LoVo (cell line): ENCODE measurements at regions not wholly inside any gene's neighbourhood (a gene's known extent, or its start where the extent isn't known, plus 50 kb on each side); places are given as distances from the start of the nearest gene placed in this dataset.

Source experiments
- DNase-seq: peaks from one replicate; pipeline ENCODE4 v3.0.0-alpha.2; 2016; ENCODE audit warnings: low spot score

DNA sequence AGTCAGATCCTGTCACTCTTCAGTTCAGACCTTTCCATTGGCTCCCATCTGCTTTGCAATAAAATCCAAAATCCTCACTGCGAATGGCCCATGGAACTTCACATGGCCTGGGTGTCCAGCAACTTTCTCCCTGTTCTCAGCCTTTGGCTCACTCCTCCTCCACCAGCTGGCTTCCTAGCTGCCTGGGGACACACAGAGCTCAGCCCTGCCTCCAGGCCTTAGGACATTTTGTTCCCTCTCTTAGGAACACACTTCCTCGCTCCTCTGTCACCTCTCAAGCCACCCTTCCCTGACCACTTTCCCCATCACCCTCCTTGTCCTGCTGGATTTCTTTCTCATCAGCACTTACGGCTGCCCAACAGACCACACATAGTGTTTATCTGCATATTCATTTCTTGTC, 419.6 kb downstream of the MED13L start:
- no peak for DNase-seq

DNA sequence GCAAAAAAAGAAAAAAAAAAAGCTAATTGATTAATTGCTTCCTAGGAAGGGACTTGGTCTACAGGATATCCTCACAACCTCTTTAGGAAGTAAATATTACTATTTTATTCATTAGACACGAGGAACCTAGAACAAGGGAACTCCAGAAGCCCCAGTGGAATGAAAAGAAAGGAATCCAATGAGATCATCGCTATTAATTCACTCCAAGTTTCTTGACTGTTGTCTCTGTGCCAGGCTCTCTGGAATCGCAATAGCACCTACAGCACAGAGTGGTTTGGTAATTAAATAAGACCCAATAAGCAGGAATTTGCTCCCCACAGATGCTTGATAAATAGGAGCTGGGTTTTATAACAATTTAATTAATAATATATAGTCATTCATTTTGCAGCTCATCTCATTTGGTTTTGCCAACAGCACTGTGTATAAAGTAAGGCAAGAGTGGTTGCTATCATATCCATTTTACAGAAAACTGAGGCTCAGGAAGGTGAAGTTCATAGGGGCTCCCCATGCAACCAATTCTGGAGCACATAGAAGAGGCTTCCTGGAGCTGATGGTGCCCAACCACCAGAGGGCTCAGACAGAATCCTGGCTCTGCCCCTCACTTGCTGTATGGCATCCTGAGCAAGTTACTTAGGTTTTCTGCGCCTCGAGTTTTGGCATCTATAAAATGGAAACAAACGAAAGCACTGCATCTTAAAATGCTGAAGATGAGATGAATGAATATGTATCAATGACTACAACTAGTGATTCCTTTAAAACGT, 420.2 kb downstream of the MED13L start:
- no peak for DNase-seq

DNA sequence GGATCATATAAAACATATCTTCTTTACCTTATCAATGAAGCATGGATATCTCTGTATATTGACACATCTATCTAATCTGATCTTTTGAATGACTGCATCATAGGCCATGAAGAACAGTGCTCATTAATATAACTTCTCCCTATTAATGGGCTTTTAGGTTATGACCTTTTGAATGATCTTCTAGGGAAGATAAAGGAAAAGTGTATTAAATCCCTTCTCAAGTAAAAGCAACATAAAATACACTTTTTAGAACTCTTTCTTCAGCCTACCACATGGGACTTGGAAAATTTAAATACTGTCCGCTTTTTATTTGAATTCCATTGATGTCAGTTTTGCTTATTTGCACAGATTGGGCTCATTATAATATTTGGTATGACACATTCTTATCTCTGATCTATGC, 425.4 kb downstream of the MED13L start:
- DNase-seq, result no peak

- no peak for DNase-seq
These were observed 426.5 kb downstream of the MED13L start for GRCh38 chr12:115850957-115851356.

GRCh38 chr12:115849262-115849943, 428.1 kb downstream of the MED13L start:
- DNase-seq, result no peak

DNA sequence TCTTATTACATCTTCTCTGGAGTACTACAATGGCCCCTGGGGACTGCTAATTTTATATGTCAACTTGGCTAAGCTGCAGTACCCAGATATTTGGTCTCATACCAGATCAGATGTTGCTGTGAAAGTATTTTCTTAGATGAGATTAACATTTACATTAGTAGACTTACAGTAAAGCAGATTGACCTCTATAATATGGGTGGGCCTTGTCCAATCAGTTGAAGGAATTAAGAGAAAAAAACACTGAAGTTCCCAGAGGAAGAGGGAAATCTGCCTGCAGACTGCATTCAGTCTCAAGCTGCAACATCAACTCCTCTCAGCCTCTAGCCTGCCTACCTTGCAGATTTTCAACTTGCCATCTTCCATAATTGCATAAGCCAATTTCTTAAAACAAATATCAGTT, 430.1 kb downstream of the MED13L start:
- no peak for DNase-seq

DNA sequence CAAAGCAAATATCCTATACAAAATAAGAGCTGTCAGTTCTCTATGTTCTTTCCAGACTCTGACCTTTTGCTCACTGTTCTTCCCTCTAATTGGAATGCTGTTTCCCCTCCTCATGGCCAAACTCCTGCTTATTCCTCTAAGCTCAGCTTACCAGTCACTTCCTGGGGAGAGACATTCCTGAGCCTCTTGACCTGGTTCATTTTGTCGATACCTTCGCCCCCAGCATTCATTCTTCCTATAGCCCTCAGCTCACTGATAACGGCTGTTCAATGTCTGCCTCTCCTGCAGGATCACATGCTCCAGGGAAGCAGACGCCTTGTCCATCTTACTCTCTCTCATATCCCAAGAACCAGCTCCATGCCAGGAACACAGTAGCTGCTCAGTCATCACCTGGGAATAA, 431.0 kb downstream of the MED13L start:
- DNase-seq, result no peak

- no peak for DNase-seq
These were observed 437.3 kb downstream of the MED13L start for GRCh38 chr12:115840159-115840558.

DNA sequence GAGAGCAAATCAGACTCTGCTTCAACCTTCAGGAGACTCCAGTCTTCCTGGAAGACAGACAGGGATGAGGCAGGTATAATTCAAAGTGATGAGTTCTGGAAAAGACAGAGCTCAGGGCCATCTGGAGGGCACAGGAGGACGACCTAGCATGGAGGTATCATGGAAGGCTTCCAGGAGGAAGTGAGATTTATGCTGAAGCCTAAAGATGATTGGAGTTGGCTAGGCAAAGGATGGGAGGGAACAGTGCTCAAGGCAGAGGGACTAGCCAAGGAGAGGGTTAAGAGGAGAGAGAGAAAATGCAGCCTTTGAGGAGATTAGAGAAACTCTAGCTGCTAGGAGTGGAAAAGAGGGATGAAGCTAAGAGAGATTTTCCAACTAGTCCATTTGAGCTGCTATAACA, 438.5 kb downstream of the MED13L start:
- no peak for DNase-seq

DNA sequence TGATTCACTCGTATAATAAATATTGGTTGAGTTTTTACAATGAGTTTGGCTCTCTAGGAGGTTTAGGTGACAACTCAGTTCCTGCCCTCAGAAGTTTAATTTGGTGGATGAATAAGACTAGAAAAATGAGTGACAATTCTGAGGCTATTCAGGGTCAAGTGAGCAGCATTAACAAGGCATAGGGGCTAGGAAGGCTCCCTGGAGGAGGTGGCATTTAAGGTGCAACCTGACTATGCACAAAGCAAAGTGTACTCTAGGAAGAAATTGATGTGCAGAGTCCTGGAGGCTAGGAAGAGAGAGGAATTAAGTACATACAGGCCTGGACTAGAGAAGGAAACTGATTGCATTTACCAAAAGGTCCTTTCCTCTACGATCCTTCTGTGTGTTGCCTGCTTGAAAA, 440.3 kb downstream of the MED13L start:
- no peak for DNase-seq

DNA sequence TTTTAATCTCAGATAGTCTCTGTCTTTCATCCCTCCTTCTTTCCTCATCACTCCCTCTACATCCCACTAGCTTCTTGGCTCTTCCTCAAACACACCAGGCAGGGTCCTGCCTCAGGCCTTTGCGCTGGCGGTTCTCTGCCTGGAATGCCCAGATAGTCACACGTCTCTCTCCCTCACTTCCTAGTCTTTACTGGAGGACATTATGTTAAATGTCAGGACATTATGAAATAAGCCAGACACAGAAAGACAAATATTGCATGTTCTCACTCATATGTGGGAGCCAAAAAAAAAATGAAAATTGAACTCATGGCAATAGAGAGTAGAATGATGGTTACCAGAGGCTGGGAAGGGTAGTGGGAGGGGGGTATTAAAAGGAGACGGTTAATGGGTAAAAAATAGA, 442.0 kb downstream of the MED13L start:
- no peak for DNase-seq

- DNase-seq, result no peak
These were observed 443.8 kb downstream of the MED13L start for GRCh38 chr12:115833704-115834103.

- DNase-seq, result no peak
These were observed 446.9 kb downstream of the MED13L start for GRCh38 chr12:115830633-115831032.

DNA sequence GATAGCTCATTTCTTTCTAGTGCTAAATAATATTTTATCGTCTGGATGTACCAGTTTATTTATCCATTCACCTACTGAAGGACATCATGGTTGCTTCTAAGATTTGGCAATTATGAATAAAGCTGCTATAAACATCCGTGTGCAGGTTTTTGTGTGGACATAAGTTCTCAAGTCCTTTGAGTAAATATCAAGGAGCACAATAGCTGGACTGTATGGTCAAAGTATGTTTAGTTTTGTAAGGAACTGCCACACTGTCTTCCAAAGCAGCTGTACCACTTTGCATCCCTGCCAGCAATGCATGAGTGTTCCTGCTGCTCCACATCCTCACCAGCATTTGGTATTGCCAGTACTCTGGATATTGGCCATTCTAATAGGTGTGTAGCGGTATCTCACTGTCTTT, 447.4 kb downstream of the MED13L start:
- no peak for DNase-seq

DNA sequence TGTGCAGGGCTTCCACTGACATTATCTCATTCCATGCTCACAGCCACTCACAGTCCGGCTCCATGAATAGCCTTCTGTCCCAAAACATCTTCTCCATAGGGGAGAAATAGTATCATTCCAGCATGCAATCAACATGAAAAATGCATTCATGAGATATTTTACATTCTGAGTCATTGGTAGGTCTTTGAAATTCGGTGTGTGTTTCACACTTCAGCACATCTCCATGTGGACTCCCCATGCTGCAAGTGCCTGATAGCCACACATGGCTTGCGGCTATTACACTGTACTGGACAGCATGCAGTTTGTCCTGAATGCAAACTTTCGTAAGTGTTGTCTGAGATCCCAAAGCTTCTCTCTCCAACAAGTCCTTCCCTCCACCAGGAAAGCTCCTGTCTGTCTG, 449.3 kb downstream of the MED13L start:
- no peak for DNase-seq

- DNase-seq, result no peak
These were observed 452.4 kb downstream of the MED13L start for GRCh38 chr12:115824936-115825602.

DNA sequence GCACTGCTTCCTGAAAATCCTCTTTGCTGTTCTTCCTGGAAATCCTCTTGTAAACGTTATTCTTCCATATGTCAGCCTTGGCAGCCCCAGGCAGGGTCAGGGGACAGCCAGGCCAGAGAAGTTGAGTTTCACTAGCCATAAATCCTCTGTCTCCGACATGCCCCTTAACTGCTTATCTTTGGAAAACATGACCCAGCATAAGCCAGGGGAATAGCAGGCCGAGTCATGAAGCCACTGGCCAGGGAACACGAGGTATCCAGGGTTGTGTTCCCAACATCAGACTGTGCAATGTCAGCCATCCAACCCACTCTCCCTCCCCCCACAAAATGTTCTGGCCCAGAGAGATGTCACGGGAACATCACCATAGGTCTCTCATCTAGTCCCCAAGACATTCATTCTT, 453.9 kb downstream of the MED13L start:
- no peak for DNase-seq

- no peak for DNase-seq
These were observed 456.8 kb downstream of the MED13L start for GRCh38 chr12:115820656-115821055.

- DNase-seq, result no peak
These were observed 458.5 kb downstream of the MED13L start for GRCh38 chr12:115818973-115819372.

GRCh38 chr12:115817389-115817788, 460.1 kb downstream of the MED13L start:
- DNase-seq, result no peak

DNA sequence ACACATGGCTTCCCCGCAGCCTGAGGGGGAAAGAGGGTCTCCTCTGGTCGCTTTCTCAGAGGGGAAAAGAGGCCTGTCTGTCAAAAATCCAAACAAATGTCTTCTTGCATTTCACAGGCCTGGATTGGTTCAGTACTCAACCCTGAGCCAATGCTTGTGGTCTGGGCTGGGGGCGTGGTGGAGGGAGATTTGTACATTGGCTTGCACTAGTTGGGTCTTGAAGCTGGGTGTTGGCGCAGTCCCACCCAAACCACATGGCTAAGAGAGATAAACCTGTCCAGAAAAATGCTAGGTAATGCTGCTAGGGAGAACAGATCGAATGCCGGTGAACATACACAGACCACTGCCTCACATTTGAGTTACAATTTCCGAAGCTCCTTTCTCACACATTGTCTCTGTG, 461.6 kb downstream of the MED13L start:
- no peak for DNase-seq

- peak; percentile 55 for DNase-seq
These were observed 464.2 kb downstream of the MED13L start for GRCh38 chr12:115813256-115813655.

DNA sequence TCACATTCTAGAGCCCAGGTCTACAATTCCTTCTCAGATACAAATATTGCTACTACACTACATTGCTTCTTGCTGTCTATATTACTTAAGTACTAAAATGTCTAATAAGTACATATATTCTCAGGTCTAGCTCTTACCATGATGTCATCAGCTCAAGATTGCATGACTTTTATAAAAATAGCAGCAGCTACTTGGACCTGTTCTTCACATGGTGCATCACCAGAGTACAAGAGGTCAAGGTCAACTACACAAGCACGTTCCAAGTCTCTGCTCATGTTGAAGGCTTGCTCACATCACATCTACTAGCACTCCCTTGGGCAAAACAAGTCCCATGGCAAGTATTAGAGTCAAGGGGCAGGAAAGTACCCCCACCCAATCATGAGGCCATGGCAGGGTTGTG, 465.6 kb downstream of the MED13L start:
- no peak for DNase-seq
